PFSK-1 (cell line): ENCODE measurements at regions not wholly inside any gene's neighbourhood (a gene's known extent, or its start where the extent isn't known, plus 50 kb on each side); places are given as distances from the start of the nearest gene placed in this dataset.

Experiments used
- FOXP2 ChIP-seq: optimal IDR thresholded peaks from 2 replicates; pipeline ENCODE3; 2011; ENCODE audit warnings: borderline replicate concordance, control low read depth, inconsistent platforms; ENCODE audit not compliant: insufficient read depth; ENCODE audit errors: extremely low read length, extremely low read depth
- POLR2AphosphoS5 ChIP-seq: IDR thresholded peaks from 2 replicates; pipeline ENCODE4 v1.6.1; 2012; ENCODE audit warnings: low read depth, mild to moderate bottlenecking, control low read depth, low read length, moderate library complexity
- SIN3A ChIP-seq: IDR thresholded peaks from 2 replicates; pipeline ENCODE4 v1.6.1; 2012; ENCODE audit warnings: mild to moderate bottlenecking, low read length, moderate library complexity, borderline replicate concordance; ENCODE audit not compliant: insufficient read depth
- TAF1 ChIP-seq: IDR thresholded peaks from 2 replicates; pipeline ENCODE4 v1.6.1; 2012; ENCODE audit warnings: low read length, control low read depth, borderline replicate concordance; ENCODE audit not compliant: insufficient read depth
- TF ChIP-seq, protein P1 (sequence below), 2 experiments: IDR thresholded peaks; 2 replicates each; pipeline versions ENCODE4 v1.6.1 to v1.8.0; 2011 to 2012; ENCODE audit warnings: low read depth in 2 of 2, low read length in 2 of 2, control low read depth in 1 of 2, inconsistent platforms in 1 of 2, mild to moderate bottlenecking in 1 of 2, moderate library complexity in 1 of 2; ENCODE audit not compliant: insufficient read depth in 1 of 2

DNA sequence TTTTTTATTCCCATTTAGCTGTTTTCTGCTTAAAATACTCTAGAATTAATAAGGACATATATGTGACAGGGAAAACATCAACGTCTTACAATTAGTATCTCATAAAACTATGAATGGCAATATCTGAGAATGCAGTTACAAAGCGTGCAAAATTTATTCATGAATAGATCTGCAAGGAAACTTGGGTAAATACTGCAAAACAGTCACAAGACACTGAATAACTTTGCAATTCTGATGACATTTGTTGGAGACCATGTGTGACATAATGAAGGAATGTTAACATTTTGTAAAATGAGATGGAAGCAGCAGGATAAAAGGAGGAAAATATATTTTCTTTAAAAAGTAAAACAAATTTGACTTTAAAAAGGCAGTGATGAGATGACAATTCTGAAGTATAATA, 480.9 kb upstream of the SEMA6A start:
- TF ChIP-seq SIN3A (no peak), POLR2AphosphoS5 (no peak), TAF1 (no peak), FOXP2 (no peak)
- TF ChIP-seq, protein P1, sequence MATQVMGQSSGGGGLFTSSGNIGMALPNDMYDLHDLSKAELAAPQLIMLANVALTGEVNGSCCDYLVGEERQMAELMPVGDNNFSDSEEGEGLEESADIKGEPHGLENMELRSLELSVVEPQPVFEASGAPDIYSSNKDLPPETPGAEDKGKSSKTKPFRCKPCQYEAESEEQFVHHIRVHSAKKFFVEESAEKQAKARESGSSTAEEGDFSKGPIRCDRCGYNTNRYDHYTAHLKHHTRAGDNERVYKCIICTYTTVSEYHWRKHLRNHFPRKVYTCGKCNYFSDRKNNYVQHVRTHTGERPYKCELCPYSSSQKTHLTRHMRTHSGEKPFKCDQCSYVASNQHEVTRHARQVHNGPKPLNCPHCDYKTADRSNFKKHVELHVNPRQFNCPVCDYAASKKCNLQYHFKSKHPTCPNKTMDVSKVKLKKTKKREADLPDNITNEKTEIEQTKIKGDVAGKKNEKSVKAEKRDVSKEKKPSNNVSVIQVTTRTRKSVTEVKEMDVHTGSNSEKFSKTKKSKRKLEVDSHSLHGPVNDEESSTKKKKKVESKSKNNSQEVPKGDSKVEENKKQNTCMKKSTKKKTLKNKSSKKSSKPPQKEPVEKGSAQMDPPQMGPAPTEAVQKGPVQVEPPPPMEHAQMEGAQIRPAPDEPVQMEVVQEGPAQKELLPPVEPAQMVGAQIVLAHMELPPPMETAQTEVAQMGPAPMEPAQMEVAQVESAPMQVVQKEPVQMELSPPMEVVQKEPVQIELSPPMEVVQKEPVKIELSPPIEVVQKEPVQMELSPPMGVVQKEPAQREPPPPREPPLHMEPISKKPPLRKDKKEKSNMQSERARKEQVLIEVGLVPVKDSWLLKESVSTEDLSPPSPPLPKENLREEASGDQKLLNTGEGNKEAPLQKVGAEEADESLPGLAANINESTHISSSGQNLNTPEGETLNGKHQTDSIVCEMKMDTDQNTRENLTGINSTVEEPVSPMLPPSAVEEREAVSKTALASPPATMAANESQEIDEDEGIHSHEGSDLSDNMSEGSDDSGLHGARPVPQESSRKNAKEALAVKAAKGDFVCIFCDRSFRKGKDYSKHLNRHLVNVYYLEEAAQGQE (IDR thresholded peaks at IDR 0.05; ENCODE audit: insufficient read depth in 1 of 2, low read depth in 2 of 2, low read length in 2 of 2), result no peak

DNA sequence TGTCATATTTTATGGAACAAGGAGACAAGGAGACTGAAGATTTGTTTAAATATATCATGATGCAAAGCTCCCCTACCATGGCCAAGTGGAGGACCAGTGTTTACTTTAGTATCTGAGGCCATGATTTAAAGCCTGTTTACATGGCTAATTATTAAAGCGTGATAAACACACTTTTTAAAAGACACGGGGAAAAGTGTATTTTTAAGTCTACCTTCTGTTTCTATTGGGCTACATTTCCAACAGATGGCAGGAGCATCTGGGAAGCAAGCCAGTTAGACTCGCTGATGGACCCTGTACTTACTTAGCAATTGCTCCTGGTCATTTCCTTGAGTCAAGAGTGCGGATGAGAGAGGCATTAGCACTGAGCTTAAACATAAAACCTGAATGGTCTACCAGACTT, 480.3 kb upstream of the SEMA6A start:
- TF ChIP-seq TAF1 (no peak), FOXP2 (no peak), SIN3A (no peak), POLR2AphosphoS5 (no peak)
- TF ChIP-seq, protein P1 (IDR thresholded peaks at IDR 0.05; ENCODE audit: insufficient read depth in 1 of 2, low read depth in 2 of 2, low read length in 2 of 2), result no peak

DNA sequence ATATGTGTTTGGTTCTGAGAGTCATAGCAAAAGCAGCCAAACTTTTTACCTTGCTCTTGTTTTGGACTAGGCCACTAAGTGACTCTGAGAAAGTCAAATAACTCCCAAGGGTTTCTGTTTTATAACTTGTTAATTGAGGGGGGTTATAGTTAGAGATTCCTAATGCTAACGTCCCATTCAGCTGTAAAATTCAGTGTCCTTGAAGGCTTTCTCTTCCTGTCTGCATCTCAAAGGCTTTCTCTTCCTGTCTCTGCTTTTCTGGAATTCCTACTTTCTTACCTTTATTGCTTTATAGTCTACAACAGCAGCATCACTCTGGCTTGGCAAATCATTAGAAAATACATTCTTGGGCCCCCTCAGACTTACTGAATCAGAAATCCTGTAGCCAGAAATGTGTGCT, 479.5 kb upstream of the SEMA6A start:
- no peak for TF ChIP-seq TAF1
- TF ChIP-seq, protein P1 (IDR thresholded peaks at IDR 0.05; ENCODE audit: insufficient read depth in 1 of 2, low read depth in 2 of 2, low read length in 2 of 2), result no peak
- no peak for TF ChIP-seq POLR2AphosphoS5
- no peak for TF ChIP-seq FOXP2
- TF ChIP-seq SIN3A, result no peak

DNA sequence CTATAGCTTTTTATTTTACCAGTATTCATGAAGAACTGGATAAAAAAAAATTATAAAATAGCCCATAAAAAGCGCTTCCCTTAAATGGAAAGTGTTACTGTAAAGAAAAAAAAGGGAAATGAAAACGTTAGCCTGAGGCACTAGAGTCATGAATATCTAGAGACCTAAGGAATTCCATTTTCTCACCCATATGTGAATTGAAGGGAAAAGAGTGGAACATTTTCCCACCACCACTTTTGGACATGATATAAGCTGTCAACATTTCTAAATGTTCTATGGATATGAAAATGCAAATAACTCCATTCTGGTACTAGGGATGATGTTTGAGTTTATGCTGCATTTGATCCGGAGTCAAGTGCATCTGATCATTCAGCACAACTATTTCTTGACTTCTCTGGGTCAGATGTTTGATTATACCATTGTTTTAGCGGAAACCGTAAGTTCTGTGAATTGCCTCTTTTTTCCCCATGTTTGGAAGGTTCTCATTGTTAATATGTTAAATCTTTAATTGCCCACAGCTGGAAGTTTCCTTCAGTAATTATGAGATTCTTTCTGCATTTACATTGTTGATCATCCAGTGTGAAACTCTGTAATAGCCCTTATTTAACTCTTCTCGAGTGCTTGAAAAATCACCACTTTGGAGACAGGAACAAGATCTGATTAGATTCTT, 467.4 kb upstream of the SEMA6A start:
- TF ChIP-seq TAF1 (no peak), FOXP2 (no peak), SIN3A (no peak), POLR2AphosphoS5 (no peak)
- TF ChIP-seq, protein P1 (IDR thresholded peaks at IDR 0.05; ENCODE audit: insufficient read depth in 1 of 2, low read depth in 2 of 2, low read length in 2 of 2), result no peak

DNA sequence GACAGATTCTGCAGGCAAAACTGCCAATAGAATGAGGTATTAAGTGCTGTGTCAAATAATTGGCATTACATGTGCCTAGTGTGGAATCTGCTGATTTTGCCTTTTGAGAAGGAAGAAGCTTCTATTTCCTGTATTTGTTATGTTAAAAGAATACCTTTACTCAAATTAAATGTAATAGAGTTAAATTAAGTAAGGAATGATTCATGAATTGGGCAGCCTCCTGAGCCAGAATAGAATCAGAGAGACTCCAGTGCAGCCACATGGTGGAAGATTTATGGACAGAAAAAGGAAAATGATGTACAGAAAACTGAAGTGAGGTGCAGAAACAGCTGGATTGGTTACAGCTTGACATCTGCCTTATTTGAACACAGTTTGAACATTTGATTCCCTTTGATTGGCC, 464.4 kb upstream of the SEMA6A start:
- TF ChIP-seq SIN3A, result no peak
- no peak for TF ChIP-seq TAF1
- no peak for TF ChIP-seq FOXP2
- no peak for TF ChIP-seq POLR2AphosphoS5
- TF ChIP-seq, protein P1 (IDR thresholded peaks at IDR 0.05; ENCODE audit: insufficient read depth in 1 of 2, low read depth in 2 of 2, low read length in 2 of 2), result no peak
